Tibial nerve (tissue), 4 donors: ENCODE measurements at regions not wholly inside any gene's neighbourhood (a gene's known extent, or its start where the extent isn't known, plus 50 kb on each side); places are given as distances from the start of the nearest gene placed in this dataset.

Source experiments
- CTCF ChIP-seq, 5 experiments: fragments of 200-600 bp in 3 of 5; fragments of 450-650 bp in 2 of 5; sonication (generic) in 3 of 5; IDR thresholded peaks; one replicate each; pipeline ENCODE4 v1.5.1; 2016 to 2019; ENCODE audit warnings: antibody characterized with exemption in 5 of 5, mild to moderate bottlenecking in 3 of 5, moderate library complexity in 2 of 5
- EP300 ChIP-seq, 2 donors: sonication (generic); formaldehyde crosslinking; IDR thresholded peaks; one replicate each; pipeline ENCODE4 v1.6.1; 2017; ENCODE audit warnings: antibody characterized with exemption in 2 of 2, mild to moderate bottlenecking in 1 of 2
- POLR2A ChIP-seq, 2 donors: fragments of 450-650 bp; IDR thresholded peaks; one replicate each; pipeline ENCODE4 v1.6.1; 2017; ENCODE audit warnings: antibody characterized with exemption in 2 of 2, mild to moderate bottlenecking in 2 of 2, moderate library complexity in 2 of 2

- TF ChIP-seq CTCF (IDR thresholded peaks at IDR 0.05): no peak
- TF ChIP-seq POLR2A (IDR thresholded peaks at IDR 0.05): no peak
- TF ChIP-seq EP300 (IDR thresholded peaks at IDR 0.05): no peak
Observed at GRCh38 chr3:178421069-178421468, 115.2 kb upstream of the KCNMB2 start.
